NCI-H748 (cell line): ENCODE measurements at regions not wholly inside any gene's neighbourhood (a gene's known extent, or its start where the extent isn't known, plus 50 kb on each side); places are given as distances from the start of the nearest gene placed in this dataset.

Experiments used
- DNase-seq: peaks from one replicate; lab custom pipeline; 2025; ENCODE audit not compliant: unreplicated experiment; lab: John Stamatoyannopoulos, UW

DNA sequence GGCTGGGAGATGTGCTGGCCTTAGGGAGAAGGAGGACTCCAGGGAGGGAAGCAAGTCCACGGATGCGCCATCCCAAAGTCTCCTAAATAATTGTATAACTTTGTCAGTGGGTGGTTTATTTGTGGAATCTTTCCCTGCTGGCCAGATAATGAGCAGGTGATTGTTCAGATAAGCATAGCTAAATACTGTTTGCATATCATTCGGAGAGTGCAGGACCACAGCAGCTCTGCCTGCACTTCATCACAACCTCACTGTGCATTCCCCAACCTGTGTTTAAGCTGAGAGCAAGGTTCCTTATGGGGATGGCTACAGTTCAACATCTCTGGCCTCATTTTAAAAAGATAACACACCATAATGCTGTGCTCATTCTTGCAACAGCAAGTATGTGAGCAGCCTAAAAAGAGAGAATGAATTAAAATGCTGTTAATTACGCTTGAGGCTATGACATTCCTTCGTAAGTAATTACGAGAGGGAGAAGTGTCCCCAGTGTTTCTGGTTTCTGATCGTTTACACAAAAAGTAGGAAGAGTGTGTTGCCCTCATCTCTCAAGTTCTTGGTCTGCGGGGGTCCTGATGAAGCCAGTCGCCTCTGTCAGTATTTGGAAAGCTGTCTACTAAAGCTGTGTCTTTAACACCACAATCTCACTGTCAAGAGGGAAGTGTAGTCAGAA lies 272.0 kb upstream of the RORA start:
- no peak for DNase-seq

DNA sequence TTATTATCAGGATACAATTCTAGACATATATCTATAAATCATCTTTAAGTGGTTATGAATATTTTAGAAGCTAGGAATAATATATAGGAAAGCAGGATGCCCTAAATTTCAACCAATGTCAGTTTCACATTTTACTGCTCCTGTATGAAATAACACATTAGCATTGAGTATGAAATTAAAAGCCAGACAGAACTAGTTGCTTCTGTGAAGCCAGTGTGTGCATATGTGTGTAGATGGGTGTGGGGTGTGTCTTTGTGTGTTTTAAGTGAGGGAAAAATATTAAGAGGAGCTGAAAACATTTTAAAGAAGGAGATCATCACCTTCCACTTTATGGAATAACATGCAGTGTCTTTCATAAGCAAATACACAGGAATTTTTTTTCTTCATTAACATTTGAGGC lies 271.4 kb upstream of the RORA start:
- DNase-seq = no peak

GRCh38 chr15:61499376-61499775 lies 270.3 kb upstream of the RORA start:
- DNase-seq = no peak

DNA sequence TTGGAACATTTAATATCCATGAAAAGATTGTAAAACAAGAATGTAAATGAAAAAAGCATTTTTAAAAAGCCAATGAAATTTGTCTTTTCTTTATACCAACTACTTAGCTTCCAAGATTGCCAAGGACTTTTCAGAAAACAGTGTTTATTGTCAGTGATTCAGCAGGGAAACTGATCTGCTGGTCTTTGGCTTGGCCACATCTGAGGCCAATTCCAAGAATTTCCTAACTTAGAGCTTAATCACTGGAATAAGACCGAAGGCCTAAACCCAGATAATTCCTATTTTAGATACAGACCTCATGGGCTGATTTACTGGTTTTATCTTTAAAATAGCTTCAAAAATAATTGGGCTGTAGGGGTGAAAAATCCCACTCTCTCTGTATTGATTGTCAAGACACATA lies 260.5 kb upstream of the RORA start:
- DNase-seq = no peak

GRCh38 chr15:61483599-61483998 lies 254.5 kb upstream of the RORA start:
- no peak for DNase-seq

DNA sequence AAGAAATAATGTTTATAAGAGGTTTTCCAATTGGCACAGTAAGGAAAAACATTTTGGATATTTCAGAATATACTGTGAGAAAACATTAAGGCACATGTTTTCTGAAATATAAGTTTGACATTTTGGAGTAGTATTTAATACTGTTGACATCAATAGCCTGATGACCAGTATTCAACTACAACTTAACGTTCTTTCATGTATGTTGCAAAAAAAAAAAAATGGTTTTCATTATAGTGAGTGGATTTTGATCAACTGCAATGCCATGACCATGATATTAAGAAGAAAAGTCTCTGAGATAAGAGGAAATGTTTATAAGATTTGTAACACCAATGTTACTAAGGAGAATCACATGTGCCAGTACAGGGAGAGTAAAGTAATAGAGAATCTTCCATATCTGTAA lies 252.8 kb upstream of the RORA start:
- DNase-seq = no peak

GRCh38 chr15:61480863-61481262 lies 251.8 kb upstream of the RORA start:
- no peak for DNase-seq

DNA sequence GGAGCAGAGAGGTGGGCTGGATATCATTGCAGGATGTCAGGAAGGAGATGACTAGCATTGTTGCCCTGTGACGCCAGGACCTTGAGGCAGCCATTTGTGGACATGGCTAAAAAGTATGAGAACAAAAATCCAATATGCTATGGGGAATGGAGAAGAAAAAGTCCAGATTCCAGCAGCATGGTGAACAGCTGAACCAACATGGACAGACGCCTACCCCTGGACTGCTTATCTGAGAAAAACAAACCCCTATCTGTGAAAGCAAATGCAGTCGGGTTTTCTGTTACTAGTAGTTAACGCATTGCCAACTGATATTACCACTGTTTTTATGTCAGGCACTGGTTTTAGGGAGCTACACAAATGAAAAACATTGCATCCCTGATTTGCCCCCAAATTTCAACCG lies 251.2 kb upstream of the RORA start:
- DNase-seq = no peak

- no peak for DNase-seq
Measured at GRCh38 chr15:61479613-61480012, 250.5 kb upstream of the RORA start.

- DNase-seq = no peak
Measured at GRCh38 chr15:61476741-61477140, 247.6 kb upstream of the RORA start.

GRCh38 chr15:61474796-61475195 lies 245.7 kb upstream of the RORA start:
- DNase-seq = no peak

DNA sequence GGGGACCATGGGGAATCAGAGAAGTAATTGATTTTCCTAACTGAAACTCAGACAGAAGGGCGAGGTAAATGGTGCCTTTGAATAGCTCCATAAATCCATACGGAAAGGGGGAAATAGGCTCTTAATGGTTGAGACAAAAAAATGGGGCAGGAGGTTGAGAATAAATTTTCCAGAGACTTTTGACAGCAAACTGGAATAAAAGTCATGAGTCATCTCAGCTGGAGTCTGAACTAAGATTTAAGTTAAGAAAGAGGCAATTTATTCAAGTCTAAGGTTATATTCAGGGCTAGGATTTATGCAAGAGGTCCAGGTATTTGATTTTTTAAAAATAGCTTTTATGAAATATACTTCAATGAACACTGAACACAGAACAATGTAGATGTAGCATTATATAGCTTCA lies 238.7 kb upstream of the RORA start:
- DNase-seq = no peak

- no peak for DNase-seq
Measured at GRCh38 chr15:61459785-61460707, 230.9 kb upstream of the RORA start.

DNA sequence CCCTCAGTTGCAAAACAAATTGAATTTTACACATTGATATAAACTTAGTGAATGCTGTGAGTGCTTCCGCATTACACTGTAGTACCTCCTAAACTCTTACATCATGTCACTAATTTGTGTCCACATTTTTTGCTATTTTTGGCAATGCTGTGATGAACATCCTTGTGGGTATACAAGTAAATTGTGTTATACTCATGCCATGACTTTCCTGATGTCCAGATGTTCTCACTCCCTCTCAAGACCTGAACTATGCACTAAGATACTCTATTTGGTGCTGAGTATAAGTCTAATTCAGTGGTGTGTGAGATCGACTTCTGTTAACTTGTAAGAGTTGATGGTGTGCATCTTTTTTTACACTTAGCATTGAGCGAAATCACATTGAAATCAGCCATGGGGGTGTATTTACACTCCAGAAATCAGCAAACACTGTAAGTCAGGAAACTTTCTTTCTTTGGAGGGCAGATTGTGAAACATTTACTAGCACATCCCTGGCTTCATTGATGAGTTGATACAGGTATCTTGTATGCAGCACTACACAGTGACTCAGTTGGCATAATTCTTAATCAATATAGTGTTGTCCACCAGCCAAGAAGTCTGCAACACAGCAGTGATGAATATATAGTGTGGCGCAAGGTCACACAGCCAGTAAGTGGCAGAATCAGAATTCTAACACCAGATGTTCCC lies 228.1 kb upstream of the RORA start:
- no peak for DNase-seq

DNA sequence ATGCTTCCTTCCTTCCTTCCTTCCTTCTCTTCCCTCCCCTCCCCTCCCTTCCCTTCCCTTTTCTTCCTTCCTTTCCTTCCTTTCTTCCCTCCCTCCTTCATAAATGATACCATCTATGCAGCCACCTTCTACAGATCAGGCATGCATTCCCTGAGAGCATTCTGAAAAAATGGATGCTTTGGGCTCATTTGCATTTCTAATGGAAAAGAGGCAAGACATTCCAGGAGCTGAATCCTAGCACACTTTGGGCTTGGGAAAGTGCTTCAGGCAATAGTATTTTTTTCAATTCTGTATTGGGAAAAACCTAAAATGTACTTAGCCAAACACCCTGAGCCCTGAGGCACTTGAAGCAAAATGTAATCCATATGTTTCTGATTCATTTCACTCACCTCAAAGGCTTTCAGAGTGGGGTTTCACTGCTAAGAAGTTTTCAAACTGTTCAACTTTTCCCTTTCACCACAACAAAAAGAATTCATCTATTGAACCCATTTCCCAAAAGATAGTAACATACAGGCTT lies 220.1 kb upstream of the RORA start:
- no peak for DNase-seq

- no peak for DNase-seq
Measured at GRCh38 chr15:61447981-61448380, 218.9 kb upstream of the RORA start.

DNA sequence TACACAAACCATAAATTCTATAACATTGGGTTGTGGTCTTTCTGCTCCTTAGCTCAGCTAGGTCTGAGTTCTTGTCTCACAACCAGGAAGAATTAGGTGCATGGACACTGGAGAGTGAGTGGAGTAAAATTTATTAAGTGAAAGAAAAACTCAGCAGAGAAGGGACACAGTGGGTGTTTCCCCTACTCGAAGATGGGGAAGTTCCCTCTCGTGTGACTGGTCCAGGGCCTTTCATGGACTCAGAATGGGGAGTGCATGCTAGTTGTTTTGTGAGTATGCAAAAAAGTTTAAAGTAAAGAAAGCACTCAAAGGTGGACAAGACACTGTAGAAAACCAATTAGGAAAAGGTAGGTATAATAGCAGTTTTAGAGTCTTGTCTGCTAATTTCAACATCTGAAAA lies 215.5 kb upstream of the RORA start:
- DNase-seq = no peak

GRCh38 chr15:61442821-61443220 lies 213.7 kb upstream of the RORA start:
- DNase-seq = no peak

GRCh38 chr15:61441891-61442290 lies 212.8 kb upstream of the RORA start:
- DNase-seq = no peak

GRCh38 chr15:61426466-61426865 lies 197.4 kb upstream of the RORA start:
- no peak for DNase-seq

- no peak for DNase-seq
Measured at GRCh38 chr15:61425934-61426333, 196.8 kb upstream of the RORA start.

DNA sequence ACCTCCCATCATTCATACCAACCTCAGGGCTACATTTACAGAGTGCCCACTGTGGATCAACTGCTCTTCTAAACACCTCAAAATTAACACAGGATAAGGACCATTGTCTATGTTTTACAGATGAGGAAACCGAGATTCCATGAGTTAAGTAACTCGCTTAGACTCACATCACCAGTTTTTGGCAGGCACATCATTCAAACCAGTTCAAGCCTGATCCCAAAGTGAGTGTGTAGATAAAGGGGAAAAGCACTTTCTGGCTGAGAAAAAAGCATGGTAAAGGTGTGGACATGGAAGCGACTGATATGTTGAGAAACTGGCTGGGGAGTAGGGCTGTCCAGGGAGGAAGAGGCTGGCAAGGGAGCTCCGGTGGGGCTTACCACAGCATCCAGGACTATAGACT lies 193.7 kb upstream of the RORA start:
- no peak for DNase-seq
